SU-DHL-6 (cell line): ENCODE measurements at regions not wholly inside any gene's neighbourhood (a gene's known extent, or its start where the extent isn't known, plus 50 kb on each side); places are given as distances from the start of the nearest gene placed in this dataset.

Experiments
- H2AFZ ChIP-seq: fragments of 200-600 bp; sonication (generic); 2 replicates; pipeline ENCODE4 v1.6.1; 2014; ENCODE audit warnings: low read depth, mild to moderate bottlenecking, moderate library complexity, mixed read lengths, antibody characterized with exemption, low read length; ENCODE audit not compliant: severe bottlenecking
- H3F3A ChIP-seq: fragments of 200-600 bp; shearing (Covaris generic); 2 replicates; pipeline ENCODE4 v1.6.0; 2016; ENCODE audit warnings: antibody characterized with exemption, mild to moderate bottlenecking; ENCODE audit not compliant: insufficient read depth
- H3K27ac ChIP-seq: fragments of 200-600 bp; sonication (generic); 2 replicates; pipeline ENCODE4 v1.5.1; 2016; ENCODE audit warnings: low read depth, mild to moderate bottlenecking, low read length, moderate library complexity, mixed read lengths
- H3K27me3 ChIP-seq: fragments of 200-600 bp; sonication (generic), shearing (Covaris generic); 2 replicates; pipeline ENCODE4 v1.6.0; 2014; ENCODE audit warnings: mild to moderate bottlenecking, low read length
- H3K36me3 ChIP-seq: fragments of 200-600 bp; sonication (generic); 2 replicates; pipeline ENCODE4 v1.6.1; 2014; ENCODE audit warnings: mild to moderate bottlenecking, low read length, mixed read lengths
- H3K4me2 ChIP-seq: fragments of 300-600, 200-600 bp; shearing (Covaris generic), sonication (generic); 2 replicates; pipeline ENCODE4 v1.6.0; 2014; ENCODE audit warnings: low read length, low read depth, mild to moderate bottlenecking; ENCODE audit not compliant: poor library complexity, severe bottlenecking
- H3K4me3 ChIP-seq: fragments of 200-600 bp; sonication (generic); 2 replicates; pipeline ENCODE4 v1.5.1; 2014; ENCODE audit warnings: antibody characterized with exemption, low read length, mild to moderate bottlenecking, mixed read lengths; ENCODE audit not compliant: insufficient read depth, poor library complexity, severe bottlenecking
- H3K79me2 ChIP-seq: fragments of 200-600 bp; sonication (generic); 2 replicates; pipeline ENCODE4 v1.6.1; 2014; ENCODE audit warnings: mild to moderate bottlenecking, low read length, moderate library complexity; ENCODE audit not compliant: insufficient read depth
- H3K9ac ChIP-seq: fragments of 200-600 bp; sonication (generic); 2 replicates; pipeline ENCODE4 v1.7.0; 2014; ENCODE audit warnings: mild to moderate bottlenecking, low read length
- H3K9me2 ChIP-seq: fragments of 200-600 bp; sonication (generic); replicated peaks from 2 replicates; pipeline ENCODE4 v1.6.1; 2014; ENCODE audit warnings: low read length; ENCODE audit not compliant: insufficient read depth
- H3K9me3 ChIP-seq: fragments of 200-600 bp; sonication (generic); 2 replicates; pipeline ENCODE4 v1.6.1; 2014; ENCODE audit warnings: low read length, mixed read lengths; ENCODE audit not compliant: insufficient read depth
- H4K20me1 ChIP-seq: fragments of 200-600 bp; sonication (generic); 2 replicates; pipeline ENCODE4 v1.6.1; 2014; ENCODE audit warnings: low read depth, mild to moderate bottlenecking, antibody characterized with exemption, low read length, moderate library complexity, mixed read lengths
- EZH2phosphoT487 ChIP-seq: fragments of 200-600 bp; sonication (generic), shearing (Covaris generic); conservative IDR thresholded peaks from 2 replicates; pipeline ENCODE4 v1.6.1; 2018; ENCODE audit warnings: mild to moderate bottlenecking, antibody characterized with exemption, low read length, moderate library complexity, mixed read lengths
- TF ChIP-seq, protein P1 (sequence below): fragments of 200-600 bp; sonication (generic); IDR thresholded peaks from one replicate; pipeline ENCODE4 v1.5.1; 2017; ENCODE audit warnings: antibody characterized with exemption, mild to moderate bottlenecking, low read length, moderate library complexity; ENCODE audit not compliant: insufficient read depth, poor library complexity, severe bottlenecking

DNA sequence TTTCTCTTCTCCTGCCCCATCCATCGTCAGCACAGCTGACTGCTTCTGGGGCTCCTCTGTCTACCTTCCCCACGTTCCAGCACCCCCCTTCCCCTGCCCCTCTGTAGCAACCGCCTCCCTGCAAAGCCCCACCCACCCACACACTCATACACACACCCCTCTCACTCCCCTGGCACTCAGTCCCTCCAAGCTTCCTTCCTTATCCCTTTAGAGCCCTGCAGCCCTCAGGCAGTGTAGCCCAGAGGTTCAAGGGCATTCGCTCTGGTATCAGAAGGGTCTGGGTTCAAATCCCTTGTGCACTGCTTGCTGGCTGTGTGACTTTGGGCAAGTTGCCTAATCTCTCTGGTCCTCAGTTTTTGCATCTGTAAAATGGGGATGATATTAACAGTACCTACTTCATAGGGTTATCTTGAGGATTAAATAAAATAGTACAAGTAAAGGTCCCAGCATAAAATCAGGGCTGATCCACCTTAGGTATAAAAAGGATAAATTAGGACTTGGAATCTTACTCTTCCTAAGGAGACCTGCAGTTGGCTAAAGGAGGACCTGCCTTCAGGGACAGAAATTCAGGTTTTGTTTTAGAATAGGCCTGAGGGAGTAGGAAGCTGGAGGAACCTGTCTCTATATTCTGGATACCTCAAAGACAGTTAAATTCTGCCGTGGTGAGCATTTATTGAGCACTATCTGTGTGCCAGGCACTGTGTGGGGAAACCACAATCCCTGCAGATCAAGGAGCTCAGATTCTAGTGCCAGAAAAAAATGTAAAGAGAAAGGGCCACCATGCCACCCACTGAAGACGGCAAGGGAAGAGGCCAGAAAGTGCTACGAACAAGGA, 94.1 kb downstream of the SNX5 start:
- no peak overlapping the region for H3K27ac ChIP-seq
- TF ChIP-seq, protein P1, sequence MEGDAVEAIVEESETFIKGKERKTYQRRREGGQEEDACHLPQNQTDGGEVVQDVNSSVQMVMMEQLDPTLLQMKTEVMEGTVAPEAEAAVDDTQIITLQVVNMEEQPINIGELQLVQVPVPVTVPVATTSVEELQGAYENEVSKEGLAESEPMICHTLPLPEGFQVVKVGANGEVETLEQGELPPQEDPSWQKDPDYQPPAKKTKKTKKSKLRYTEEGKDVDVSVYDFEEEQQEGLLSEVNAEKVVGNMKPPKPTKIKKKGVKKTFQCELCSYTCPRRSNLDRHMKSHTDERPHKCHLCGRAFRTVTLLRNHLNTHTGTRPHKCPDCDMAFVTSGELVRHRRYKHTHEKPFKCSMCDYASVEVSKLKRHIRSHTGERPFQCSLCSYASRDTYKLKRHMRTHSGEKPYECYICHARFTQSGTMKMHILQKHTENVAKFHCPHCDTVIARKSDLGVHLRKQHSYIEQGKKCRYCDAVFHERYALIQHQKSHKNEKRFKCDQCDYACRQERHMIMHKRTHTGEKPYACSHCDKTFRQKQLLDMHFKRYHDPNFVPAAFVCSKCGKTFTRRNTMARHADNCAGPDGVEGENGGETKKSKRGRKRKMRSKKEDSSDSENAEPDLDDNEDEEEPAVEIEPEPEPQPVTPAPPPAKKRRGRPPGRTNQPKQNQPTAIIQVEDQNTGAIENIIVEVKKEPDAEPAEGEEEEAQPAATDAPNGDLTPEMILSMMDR = no peak
- TF ChIP-seq EZH2phosphoT487 = no peak
- H3K79me2 ChIP-seq = no peaks in the 10 kb centered on the region
- H3K9ac ChIP-seq = no peak overlapping the region
- no peak overlapping the region for H2AFZ ChIP-seq
- peaks cover 4% of the 10 kb centered on the region for H3F3A ChIP-seq
- no peaks in the 10 kb centered on the region for H4K20me1 ChIP-seq
- no peaks in the 10 kb centered on the region for H3K9me3 ChIP-seq
- no peak overlapping the region for H3K4me3 ChIP-seq
- H3K36me3 ChIP-seq = no peaks in the 10 kb centered on the region
- H3K4me2 ChIP-seq = no peak overlapping the region
- H3K27me3 ChIP-seq = no peaks in the 10 kb centered on the region
- H3K9me2 ChIP-seq = no peaks in the 10 kb centered on the region

DNA sequence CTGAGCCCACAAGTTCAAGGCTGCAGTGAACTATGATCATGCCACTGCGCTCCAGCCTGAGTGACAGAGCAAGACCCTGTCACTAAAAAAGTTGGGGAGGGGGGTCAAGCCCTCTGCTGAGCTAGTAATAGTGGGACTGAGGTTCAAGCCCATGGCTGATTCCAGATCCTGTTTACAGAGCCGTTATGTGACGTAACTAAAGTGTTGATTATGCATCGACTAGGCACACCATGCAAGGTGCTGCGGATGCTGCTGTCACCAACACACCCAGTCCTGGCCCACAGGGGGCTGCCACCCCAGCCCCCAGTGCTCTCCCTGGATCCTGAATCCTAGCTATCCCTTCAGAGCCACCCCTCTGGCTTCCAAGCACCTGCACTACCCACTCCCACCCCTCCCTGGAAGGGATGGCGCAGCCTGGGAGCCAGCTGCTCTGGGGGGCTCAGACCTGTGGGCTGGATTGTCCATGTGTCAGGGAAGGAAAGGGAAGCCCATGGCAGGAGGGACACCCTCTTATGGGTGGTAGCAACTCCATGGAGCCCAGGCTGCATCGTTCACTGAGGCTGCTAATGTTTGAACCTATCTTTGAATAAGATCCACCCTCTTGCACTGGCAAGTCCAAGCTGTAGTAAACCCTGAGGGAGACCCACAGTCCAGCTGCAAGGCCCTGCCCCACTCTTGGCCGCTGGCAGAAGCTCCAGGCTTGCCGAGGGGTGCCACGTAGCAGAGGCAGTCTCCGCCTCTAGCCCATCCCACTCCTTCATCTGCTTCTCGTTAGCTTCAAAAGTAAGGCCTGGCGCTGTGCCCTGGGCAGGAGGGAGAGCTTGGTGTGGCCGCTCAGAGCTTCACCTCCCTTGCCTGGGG, 95.0 kb downstream of the SNX5 start:
- Histone ChIP-seq H3K9ac (no peak overlapping the region), H3K36me3 (no peaks in the 10 kb centered on the region), H3F3A (no peaks in the 10 kb centered on the region), H3K9me2 (no peaks in the 10 kb centered on the region), H3K27ac (no peak overlapping the region), H3K4me2 (no peak overlapping the region), H3K4me3 (no peak overlapping the region), H3K9me3 (no peaks in the 10 kb centered on the region), H2AFZ (no peak overlapping the region), H3K79me2 (no peaks in the 10 kb centered on the region), H3K27me3 (no peaks in the 10 kb centered on the region), H4K20me1 (no peaks in the 10 kb centered on the region)
- no peak for TF ChIP-seq EZH2phosphoT487
- TF ChIP-seq, protein P1 = no peak

GRCh38 chr20:17872959-17873358, 95.6 kb downstream of the SNX5 start:
- no peaks in the 10 kb centered on the region for H3K27me3 ChIP-seq
- no peaks in the 10 kb centered on the region for H3K9me3 ChIP-seq
- no peaks in the 10 kb centered on the region for H4K20me1 ChIP-seq
- H3K79me2 ChIP-seq = no peaks in the 10 kb centered on the region
- H3K4me3 ChIP-seq = no peak overlapping the region
- no peaks in the 10 kb centered on the region for H3F3A ChIP-seq
- TF ChIP-seq, protein P1 = no peak
- no peak for TF ChIP-seq EZH2phosphoT487
- H2AFZ ChIP-seq = no peak overlapping the region
- H3K4me2 ChIP-seq = no peak overlapping the region
- H3K27ac ChIP-seq = no peak overlapping the region
- no peak overlapping the region for H3K9ac ChIP-seq
- no peaks in the 10 kb centered on the region for H3K36me3 ChIP-seq
- H3K9me2 ChIP-seq = no peaks in the 10 kb centered on the region
